ENCODE measurements at regions not wholly inside any gene's neighbourhood (a gene's known extent, or its start where the extent isn't known, plus 50 kb on each side); places are given as distances from the start of the nearest gene placed in this dataset.

- Histone ChIP-seq H3K4me3 (no peak overlapping the region), H3K27ac (no peak overlapping the region), H3K4me1 (replicated peaks in 1 of 2) (no peaks in the 10 kb centered on the region)
- 46 to 100% (median 92%) methylated on average over 2 of the region's 2 CpGs; no CpG with 5 or more reads in 4 of the 10 experiments for WGBS, 10 experiments
- no peak for ATAC-seq (replicated peaks in 6 of 8)
- in situ Hi-C loops (cut with MboI; ENCODE audit: low pct_unique_long_range_greater_than_20kb in 2 of 9, low sequenced_read_pairs in 9 of 9, unreplicated experiment in 9 of 9): loop anchor here in 7 of 9 experiments (25.0 kb wide), 2 partner anchors 313 to 363 kb away; partner anchors contain the start of gene MMAA (in 5 of the 7)
Measured at GRCh38 chr4:145248971-145249370, 68.6 kb upstream of the OTUD4 start.

- in situ Hi-C loops (cut with MboI; ENCODE audit: low pct_unique_long_range_greater_than_20kb in 2 of 9, low sequenced_read_pairs in 9 of 9, unreplicated experiment in 9 of 9): loop anchor here in 7 of 9 experiments (25.0 kb wide), 2 partner anchors 314 to 364 kb away; partner anchors contain the start of gene MMAA (in 5 of the 7)
- no peaks in the 10 kb centered on the region for H3K4me1 ChIP-seq (replicated peaks in 1 of 2)
- no peak overlapping the region for H3K27ac ChIP-seq
- no peak for ATAC-seq (replicated peaks in 6 of 8)
- no peak overlapping the region for H3K4me3 ChIP-seq
- WGBS, 10 experiments: 13 to 100% (median 81%) methylated on average over 1 of the region's 1 CpG; no CpG with 5 or more reads in 2 of the 10 experiments
Measured at GRCh38 chr4:145248502-145248901, 68.1 kb upstream of the OTUD4 start.

DNA sequence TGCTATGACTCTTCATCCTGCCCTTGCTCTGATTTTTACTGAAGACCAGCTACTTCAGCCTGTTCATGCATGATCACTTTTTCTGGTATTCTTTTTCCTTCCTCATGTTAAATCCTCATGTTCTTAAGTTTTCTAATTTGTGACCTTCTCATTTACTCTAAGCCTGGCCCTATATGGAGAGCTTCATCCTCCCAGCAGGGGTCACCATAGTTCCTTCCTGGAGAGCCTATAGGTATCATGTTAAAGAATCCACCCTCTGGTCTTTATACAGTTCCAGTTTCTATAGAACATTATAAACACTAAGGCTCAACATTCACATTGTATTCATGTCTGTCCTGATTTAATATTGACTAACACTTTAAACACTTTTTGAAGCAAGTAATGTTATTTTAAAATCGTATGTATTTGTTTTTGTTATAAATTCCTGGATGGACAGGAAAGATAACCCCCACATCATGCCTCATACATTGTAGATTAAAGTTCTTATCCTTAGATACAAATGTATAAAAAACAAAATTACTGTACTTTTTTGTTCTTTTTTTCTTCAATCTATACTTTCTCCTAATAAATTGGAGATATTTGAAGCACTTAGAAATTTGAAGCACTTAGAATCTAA, 53.8 kb upstream of the OTUD4 start:
- WGBS, 10 experiments: 0 to 91% (median 43%) methylated on average over 1 of the region's 1 CpG; no CpG with 5 or more reads in 3 of the 10 experiments
- no peaks in the 10 kb centered on the region for H3K4me1 ChIP-seq (replicated peaks in 1 of 2)
- peak; percentile 89 to 100 (median 94) for ATAC-seq (replicated peaks in 6 of 8)
- no peak overlapping the region for H3K4me3 ChIP-seq
- in situ Hi-C loops (cut with MboI; ENCODE audit: low pct_unique_long_range_greater_than_20kb in 2 of 9, low sequenced_read_pairs in 9 of 9, unreplicated experiment in 9 of 9): loop anchor here in 8 of 9 experiments (10.0 to 25.0 kb wide), 4 partner anchors 251 to 378 kb away; partner anchors contain the start of genes MMAA (in 5 of the 8) and SMAD1 (in 1 of the 8)
- H3K27ac ChIP-seq: no peak overlapping the region

DNA sequence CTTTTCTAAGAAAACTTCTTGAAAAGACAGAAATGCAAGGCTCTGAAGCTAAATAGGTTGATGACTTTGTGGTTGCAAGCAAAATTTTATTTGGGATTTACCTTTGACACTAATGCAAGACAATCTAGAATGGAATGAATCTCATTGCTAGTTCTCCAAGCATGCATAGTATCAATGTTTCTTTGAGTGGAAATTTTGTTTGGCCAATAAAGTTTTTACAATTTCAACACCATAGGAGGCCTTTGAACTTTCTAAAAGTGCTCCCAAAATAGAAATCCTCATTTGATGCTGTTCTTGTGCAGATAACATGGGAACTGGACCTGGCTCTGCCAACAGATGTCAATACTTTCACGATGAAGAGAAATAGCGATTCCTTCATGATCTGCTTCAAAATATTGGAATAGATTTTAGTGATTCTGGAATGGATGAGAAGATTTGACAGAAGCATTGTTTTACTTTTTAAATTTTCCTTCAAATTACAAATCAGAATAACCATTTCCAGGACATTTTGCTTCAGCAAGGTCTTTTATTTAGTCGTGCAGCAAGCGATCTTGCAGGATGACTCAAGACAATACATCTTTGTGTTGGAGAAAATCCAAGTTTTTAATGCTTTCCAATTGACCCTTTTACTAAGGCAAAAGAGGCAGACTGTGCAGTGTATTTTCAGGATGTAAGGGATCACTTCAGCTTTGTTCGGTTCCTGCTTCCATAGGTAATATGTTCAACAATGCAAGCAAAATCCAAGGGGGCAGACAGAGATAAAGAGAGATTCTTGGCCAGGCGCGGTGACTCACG, 51.7 kb upstream of the OTUD4 start:
- WGBS, 10 experiments: 15 to 100% (median 95%) methylated on average over 1 to 7 of the region's 8 CpGs; no CpG with 5 or more reads in 1 of the 10 experiments
- in situ Hi-C loops (cut with MboI; ENCODE audit: low pct_unique_long_range_greater_than_20kb in 2 of 9, low sequenced_read_pairs in 9 of 9, unreplicated experiment in 9 of 9): loop anchor here in 8 of 9 experiments (10.0 to 25.0 kb wide), 4 partner anchors 253 to 380 kb away; partner anchors contain the start of genes MMAA (in 5 of the 8) and SMAD1 (in 1 of the 8)
- Histone ChIP-seq H3K4me3 (no peak overlapping the region), H3K27ac (no peak overlapping the region), H3K4me1 (replicated peaks in 1 of 2) (no peaks in the 10 kb centered on the region)
- no peak for ATAC-seq (replicated peaks in 6 of 8)

DNA sequence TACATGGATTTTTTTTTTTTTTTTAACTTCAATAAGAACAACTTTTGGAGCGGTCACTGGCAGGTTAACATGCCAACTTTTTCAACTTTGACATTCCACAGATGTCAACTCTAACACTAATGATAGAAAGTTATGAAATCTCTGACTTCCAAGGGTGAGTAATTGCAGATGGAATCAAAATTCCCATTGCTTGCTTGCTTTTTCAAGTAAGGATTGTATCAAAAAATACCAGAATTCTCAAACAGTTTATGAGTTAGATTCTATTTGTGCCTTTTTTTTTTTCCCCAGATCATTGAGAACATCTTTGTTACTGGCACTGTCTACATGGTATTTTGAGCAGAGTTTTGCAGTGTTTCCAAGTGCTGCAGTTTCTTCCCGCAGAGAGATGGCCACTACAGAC, 50.3 kb upstream of the OTUD4 start:
- Histone ChIP-seq H3K27ac (no peak overlapping the region), H3K4me3 (no peak overlapping the region), H3K4me1 (replicated peaks in 1 of 2) (no peaks in the 10 kb centered on the region)
- no peak for ATAC-seq (replicated peaks in 6 of 8)
- in situ Hi-C loops (cut with MboI; ENCODE audit: low pct_unique_long_range_greater_than_20kb in 2 of 9, low sequenced_read_pairs in 9 of 9, unreplicated experiment in 9 of 9): loop anchor here in 8 of 9 experiments (10.0 to 25.0 kb wide), 4 partner anchors 254 to 382 kb away; partner anchors contain the start of genes MMAA (in 5 of the 8) and SMAD1 (in 1 of the 8)
- WGBS, 10 experiments: 20 to 100% (median 86%) methylated on average over 1 to 2 of the region's 2 CpGs

Measured in motor neuron (in vitro differentiated cells).